ENCODE measurements at regions not wholly inside any gene's neighbourhood (a gene's known extent, or its start where the extent isn't known, plus 50 kb on each side); places are given as distances from the start of the nearest gene placed in this dataset.

DNA sequence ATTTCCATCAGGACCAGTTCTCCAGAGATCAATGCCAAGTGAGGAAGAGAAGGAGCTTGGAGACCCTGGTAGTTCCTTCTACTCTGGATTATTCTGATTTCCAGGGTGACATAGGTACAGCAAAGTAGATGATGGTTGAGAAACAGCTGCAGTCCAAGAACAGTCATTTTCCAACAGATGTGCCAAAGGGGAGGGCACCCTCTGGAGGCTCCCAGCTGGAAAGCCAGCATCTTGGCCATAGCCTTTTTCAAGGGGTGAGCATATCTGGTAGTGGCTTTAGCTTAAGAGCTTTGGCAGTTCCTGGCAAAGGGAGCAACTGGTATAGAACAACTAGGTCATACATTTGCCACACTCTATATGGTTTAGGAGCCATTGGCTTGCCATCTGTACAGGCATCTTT is 492.7 kb downstream of the RASEF start:
- TF ChIP-seq, protein P1, sequence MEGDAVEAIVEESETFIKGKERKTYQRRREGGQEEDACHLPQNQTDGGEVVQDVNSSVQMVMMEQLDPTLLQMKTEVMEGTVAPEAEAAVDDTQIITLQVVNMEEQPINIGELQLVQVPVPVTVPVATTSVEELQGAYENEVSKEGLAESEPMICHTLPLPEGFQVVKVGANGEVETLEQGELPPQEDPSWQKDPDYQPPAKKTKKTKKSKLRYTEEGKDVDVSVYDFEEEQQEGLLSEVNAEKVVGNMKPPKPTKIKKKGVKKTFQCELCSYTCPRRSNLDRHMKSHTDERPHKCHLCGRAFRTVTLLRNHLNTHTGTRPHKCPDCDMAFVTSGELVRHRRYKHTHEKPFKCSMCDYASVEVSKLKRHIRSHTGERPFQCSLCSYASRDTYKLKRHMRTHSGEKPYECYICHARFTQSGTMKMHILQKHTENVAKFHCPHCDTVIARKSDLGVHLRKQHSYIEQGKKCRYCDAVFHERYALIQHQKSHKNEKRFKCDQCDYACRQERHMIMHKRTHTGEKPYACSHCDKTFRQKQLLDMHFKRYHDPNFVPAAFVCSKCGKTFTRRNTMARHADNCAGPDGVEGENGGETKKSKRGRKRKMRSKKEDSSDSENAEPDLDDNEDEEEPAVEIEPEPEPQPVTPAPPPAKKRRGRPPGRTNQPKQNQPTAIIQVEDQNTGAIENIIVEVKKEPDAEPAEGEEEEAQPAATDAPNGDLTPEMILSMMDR (IDR thresholded peaks at IDR 0.05) = no peak
- TF ChIP-seq USF2 (IDR thresholded peaks at IDR 0.05) = no peak
- TF ChIP-seq, protein P2, sequence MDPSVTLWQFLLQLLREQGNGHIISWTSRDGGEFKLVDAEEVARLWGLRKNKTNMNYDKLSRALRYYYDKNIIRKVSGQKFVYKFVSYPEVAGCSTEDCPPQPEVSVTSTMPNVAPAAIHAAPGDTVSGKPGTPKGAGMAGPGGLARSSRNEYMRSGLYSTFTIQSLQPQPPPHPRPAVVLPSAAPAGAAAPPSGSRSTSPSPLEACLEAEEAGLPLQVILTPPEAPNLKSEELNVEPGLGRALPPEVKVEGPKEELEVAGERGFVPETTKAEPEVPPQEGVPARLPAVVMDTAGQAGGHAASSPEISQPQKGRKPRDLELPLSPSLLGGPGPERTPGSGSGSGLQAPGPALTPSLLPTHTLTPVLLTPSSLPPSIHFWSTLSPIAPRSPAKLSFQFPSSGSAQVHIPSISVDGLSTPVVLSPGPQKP (IDR thresholded peaks at IDR 0.05; ENCODE audit: low read depth, low read length) = no peak

Data from A549 (cell line).